ENCODE measurements at regions not wholly inside any gene's neighbourhood (a gene's known extent, or its start where the extent isn't known, plus 50 kb on each side); places are given as distances from the start of the nearest gene placed in this dataset.

DNA sequence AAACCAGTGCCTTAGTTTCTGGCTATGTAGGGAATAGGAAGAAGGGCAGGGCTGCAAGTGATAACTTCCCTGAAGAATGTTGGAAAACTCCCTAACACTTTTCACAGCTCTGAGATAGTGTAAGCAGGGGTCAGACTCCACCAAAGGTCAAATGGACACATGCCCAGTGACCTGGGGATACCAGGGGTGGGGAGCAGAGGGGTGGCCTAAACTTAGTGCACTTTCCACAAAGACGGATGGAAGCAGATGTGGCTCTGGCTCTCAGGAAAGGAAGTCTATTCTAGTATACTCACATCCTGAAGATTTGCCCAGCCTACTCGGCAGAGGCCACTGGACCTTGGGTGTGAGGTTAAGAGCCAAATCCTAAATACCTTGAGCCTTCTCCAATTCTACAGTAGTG is 285.8 kb downstream of the NUAK1 start:
- Histone ChIP-seq H3K4me1 (ENCODE audit: control insufficient read depth in 1 of 2, insufficient read depth in 1 of 2, low read depth in 1 of 2, low read length in 1 of 2) (peaks cover 0 to 3% of the 10 kb centered on the region in 2 experiments), H3K4me3 (ENCODE audit: low read depth in 1 of 2, low read length in 1 of 2) (no peak overlapping the region)
- TF ChIP-seq, protein P1, sequence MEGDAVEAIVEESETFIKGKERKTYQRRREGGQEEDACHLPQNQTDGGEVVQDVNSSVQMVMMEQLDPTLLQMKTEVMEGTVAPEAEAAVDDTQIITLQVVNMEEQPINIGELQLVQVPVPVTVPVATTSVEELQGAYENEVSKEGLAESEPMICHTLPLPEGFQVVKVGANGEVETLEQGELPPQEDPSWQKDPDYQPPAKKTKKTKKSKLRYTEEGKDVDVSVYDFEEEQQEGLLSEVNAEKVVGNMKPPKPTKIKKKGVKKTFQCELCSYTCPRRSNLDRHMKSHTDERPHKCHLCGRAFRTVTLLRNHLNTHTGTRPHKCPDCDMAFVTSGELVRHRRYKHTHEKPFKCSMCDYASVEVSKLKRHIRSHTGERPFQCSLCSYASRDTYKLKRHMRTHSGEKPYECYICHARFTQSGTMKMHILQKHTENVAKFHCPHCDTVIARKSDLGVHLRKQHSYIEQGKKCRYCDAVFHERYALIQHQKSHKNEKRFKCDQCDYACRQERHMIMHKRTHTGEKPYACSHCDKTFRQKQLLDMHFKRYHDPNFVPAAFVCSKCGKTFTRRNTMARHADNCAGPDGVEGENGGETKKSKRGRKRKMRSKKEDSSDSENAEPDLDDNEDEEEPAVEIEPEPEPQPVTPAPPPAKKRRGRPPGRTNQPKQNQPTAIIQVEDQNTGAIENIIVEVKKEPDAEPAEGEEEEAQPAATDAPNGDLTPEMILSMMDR (IDR thresholded peaks at IDR 0.05), result no peak

DNA sequence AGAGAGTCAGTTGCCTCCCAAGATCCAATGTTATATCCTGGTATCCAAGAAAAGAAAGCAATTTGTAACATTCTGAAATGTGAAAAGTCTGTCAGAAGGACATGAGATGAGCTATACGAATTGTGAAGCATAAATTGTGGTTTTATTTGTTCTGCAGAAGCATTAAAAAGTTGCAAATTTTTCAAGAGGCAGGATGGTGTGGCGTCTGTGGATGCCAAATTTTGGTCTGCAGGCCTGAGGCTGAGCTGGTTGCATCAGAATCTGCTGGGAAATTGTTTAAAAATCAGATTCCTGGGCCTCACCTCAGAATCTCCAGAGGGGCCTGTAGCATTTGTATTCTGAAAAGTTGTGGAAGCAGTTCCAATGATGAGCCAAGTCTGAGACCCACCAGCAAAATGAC is 284.7 kb downstream of the NUAK1 start:
- no peak overlapping the region for H3K4me3 ChIP-seq (ENCODE audit: low read depth in 1 of 2, low read length in 1 of 2)
- H3K36me3 ChIP-seq, result no peaks in the 10 kb centered on the region
- TF ChIP-seq, protein P1 (IDR thresholded peaks at IDR 0.05), result no peak
- H3K27me3 ChIP-seq, result no peaks in the 10 kb centered on the region
- no peaks in the 10 kb centered on the region for H3K9me3 ChIP-seq
- no peak overlapping the region for H3K27ac ChIP-seq
- no peaks in the 10 kb centered on the region for H3K4me1 ChIP-seq (ENCODE audit: control insufficient read depth in 1 of 2, insufficient read depth in 1 of 2, low read depth in 1 of 2, low read length in 1 of 2)

More for the DNA sequence above, 285.8 kb downstream of the NUAK1 start:
- Histone ChIP-seq H3K27ac (no peak overlapping the region), H3K9me3 (no peaks in the 10 kb centered on the region), H3K36me3 (no peaks in the 10 kb centered on the region), H3K27me3 (no peaks in the 10 kb centered on the region)

DNA sequence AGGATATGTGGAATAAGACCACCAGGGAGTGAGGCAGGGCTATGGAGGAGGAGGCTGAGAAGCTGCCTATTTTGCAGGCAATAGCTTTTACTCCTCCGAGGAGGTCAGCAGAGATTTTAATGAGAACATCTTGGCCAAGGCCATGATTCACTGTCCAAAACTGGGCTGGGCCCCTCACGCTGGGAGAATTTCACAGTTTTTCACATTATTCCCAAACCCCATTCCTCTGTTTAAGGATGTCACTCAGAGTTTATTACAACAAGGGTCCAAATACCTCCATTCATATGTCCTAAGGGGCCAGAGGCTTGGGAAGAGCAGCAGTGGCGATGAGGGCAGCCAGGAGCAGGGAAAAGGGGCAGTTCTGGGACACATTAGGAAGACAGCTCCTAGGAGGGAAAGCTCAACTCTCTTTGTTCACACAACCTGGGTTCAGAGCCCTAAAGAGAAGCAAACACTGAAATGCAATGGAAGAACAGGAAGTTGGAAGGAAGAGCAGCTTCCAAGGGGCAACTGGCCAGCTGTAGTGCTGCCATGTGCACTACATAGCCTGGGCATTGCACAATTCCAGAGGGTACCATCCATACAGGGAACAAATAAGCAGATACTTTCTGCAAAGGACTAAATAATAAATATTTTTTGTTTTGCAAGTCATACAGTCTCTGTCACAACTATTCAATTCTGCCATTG is 283.2 kb downstream of the NUAK1 start:
- H3K4me1 ChIP-seq (ENCODE audit: control insufficient read depth in 1 of 2, insufficient read depth in 1 of 2, low read depth in 1 of 2, low read length in 1 of 2), result no peaks in the 10 kb centered on the region
- H3K27me3 ChIP-seq, result no peaks in the 10 kb centered on the region
- no peak overlapping the region for H3K4me3 ChIP-seq (ENCODE audit: low read depth in 1 of 2, low read length in 1 of 2)
- TF ChIP-seq, protein P1 (IDR thresholded peaks at IDR 0.05), result no peak
- no peaks in the 10 kb centered on the region for H3K36me3 ChIP-seq
- H3K9me3 ChIP-seq, result no peaks in the 10 kb centered on the region
- no peak overlapping the region for H3K27ac ChIP-seq

DNA sequence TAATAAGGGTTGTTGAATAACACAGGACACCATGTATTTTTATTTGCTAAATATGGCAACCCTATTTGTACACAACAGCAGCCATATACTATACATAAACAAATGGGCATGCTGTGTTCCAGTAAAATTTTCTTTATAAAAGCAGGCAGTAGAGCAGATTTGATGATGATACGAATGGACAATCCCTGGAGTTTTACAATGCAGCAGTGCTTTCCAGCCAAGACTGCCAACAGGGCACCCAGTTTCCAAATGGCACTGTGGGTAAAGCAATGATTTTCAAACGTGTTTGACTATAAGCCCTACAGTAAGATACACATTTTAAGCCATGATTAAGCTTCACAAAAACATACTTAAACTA is 282.7 kb downstream of the NUAK1 start:
- H3K36me3 ChIP-seq, result no peaks in the 10 kb centered on the region
- H3K27ac ChIP-seq, result no peak overlapping the region
- H3K4me3 ChIP-seq (ENCODE audit: low read depth in 1 of 2, low read length in 1 of 2), result no peak overlapping the region
- no peaks in the 10 kb centered on the region for H3K9me3 ChIP-seq
- no peaks in the 10 kb centered on the region for H3K4me1 ChIP-seq (ENCODE audit: control insufficient read depth in 1 of 2, insufficient read depth in 1 of 2, low read depth in 1 of 2, low read length in 1 of 2)
- TF ChIP-seq, protein P1 (IDR thresholded peaks at IDR 0.05), result no peak
- H3K27me3 ChIP-seq, result no peaks in the 10 kb centered on the region

DNA sequence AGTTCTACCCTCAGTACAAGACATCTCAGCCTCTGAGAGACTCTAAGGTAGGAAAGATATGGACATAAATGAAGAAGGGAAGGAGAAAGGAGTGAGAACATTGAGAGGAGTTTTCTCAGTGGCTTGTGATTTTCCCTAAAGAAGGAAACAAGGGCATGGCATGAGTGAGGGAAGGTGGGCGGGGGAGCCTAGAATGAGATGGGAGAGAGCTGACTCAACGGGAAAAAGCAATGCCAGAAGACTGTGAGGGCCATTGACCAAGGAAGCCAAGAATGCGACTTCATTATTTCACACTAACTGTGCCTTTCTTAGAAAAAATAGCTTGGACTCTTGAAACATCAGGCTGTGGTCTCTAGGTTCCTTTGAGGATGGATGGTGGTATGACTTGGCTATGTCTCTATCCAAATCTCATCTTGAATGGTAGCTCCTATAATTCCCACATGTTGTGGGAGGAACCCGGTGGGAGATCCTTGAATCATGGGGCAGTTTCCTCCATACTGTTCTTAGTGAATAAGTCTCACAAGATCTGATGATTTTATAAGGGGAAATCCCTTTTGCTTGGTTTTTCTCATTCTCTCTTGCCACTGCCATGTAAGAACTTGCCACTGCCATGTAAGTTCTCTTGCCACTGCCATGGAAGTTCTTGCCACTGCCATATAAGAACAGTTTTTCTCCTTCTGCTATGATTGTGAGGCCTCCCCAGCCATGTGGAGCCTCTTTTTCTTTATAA is 279.6 kb downstream of the NUAK1 start:
- Histone ChIP-seq H3K4me3 (ENCODE audit: low read depth in 1 of 2, low read length in 1 of 2) (no peak overlapping the region), H3K36me3 (no peaks in the 10 kb centered on the region), H3K27me3 (no peaks in the 10 kb centered on the region), H3K9me3 (no peaks in the 10 kb centered on the region), H3K27ac (no peak overlapping the region), H3K4me1 (ENCODE audit: control insufficient read depth in 1 of 2, insufficient read depth in 1 of 2, low read depth in 1 of 2, low read length in 1 of 2) (no peaks in the 10 kb centered on the region)
- TF ChIP-seq, protein P1 (IDR thresholded peaks at IDR 0.05), result no peak

Data from neutrophil (primary cell).